Neural cell (in vitro differentiated cells): ENCODE measurements at regions not wholly inside any gene's neighbourhood (a gene's known extent, or its start where the extent isn't known, plus 50 kb on each side); places are given as distances from the start of the nearest gene placed in this dataset.

Experiments used
- TAF1 ChIP-seq: IDR thresholded peaks from 2 replicates; pipeline ENCODE4 v1.6.1; 2012; ENCODE audit warnings: low read depth
- TF ChIP-seq, protein P1 (sequence below): fragments of 450-650 bp; IDR thresholded peaks from 2 replicates; pipeline ENCODE4 v1.5.1; 2014; ENCODE audit warnings: antibody characterized with exemption, mild to moderate bottlenecking, moderate library complexity; ENCODE audit not compliant: poor library complexity, severe bottlenecking

DNA sequence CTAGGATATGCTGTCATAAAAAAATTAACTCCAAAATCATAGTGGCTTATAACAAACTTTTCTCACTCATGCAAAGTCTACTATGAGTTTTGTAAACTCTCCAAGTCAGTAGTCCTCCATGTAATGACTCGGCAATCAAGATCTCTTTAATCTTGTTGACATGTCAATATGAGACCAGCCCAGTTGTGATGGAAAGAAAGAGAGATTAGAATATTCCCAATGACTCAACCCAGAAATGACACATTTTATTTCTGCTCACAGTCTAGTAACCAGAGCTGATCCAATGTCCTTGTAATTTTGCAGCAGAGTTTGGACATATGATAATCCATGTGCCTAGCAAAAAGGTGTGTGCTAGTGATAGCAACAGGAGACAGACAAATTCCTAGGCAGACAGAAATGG is 112.6 kb upstream of the CNTN1 start:
- TF ChIP-seq, protein P1, sequence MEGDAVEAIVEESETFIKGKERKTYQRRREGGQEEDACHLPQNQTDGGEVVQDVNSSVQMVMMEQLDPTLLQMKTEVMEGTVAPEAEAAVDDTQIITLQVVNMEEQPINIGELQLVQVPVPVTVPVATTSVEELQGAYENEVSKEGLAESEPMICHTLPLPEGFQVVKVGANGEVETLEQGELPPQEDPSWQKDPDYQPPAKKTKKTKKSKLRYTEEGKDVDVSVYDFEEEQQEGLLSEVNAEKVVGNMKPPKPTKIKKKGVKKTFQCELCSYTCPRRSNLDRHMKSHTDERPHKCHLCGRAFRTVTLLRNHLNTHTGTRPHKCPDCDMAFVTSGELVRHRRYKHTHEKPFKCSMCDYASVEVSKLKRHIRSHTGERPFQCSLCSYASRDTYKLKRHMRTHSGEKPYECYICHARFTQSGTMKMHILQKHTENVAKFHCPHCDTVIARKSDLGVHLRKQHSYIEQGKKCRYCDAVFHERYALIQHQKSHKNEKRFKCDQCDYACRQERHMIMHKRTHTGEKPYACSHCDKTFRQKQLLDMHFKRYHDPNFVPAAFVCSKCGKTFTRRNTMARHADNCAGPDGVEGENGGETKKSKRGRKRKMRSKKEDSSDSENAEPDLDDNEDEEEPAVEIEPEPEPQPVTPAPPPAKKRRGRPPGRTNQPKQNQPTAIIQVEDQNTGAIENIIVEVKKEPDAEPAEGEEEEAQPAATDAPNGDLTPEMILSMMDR, result no peak
- no peak for TF ChIP-seq TAF1
